ENCODE measurements at regions not wholly inside any gene's neighbourhood (a gene's known extent, or its start where the extent isn't known, plus 50 kb on each side); places are given as distances from the start of the nearest gene placed in this dataset.

DNA sequence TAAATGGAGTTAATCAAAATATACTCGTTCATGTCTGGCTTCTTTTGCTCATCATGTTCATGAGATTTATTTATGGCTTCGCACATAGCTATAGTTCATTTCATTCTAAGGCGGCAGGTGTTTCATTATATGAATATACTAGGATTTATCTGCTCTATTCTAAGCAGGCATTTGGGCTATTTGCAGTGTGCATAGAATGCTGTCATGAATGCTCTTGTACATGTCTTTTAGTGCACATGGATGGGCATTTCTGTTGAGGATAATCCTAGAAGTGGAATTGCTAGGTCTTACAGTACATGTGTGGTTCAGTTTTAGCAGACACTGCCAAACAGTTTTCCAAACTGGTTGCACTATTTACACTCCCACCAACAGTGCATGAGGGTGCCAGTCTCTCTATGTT is 285.3 kb upstream of the ADRA1B start:
- no peak overlapping the region for H3K4me3 ChIP-seq (ENCODE audit: low read length)
- DNase-seq (ENCODE audit: low read depth): no peak
- TF ChIP-seq, protein P1, sequence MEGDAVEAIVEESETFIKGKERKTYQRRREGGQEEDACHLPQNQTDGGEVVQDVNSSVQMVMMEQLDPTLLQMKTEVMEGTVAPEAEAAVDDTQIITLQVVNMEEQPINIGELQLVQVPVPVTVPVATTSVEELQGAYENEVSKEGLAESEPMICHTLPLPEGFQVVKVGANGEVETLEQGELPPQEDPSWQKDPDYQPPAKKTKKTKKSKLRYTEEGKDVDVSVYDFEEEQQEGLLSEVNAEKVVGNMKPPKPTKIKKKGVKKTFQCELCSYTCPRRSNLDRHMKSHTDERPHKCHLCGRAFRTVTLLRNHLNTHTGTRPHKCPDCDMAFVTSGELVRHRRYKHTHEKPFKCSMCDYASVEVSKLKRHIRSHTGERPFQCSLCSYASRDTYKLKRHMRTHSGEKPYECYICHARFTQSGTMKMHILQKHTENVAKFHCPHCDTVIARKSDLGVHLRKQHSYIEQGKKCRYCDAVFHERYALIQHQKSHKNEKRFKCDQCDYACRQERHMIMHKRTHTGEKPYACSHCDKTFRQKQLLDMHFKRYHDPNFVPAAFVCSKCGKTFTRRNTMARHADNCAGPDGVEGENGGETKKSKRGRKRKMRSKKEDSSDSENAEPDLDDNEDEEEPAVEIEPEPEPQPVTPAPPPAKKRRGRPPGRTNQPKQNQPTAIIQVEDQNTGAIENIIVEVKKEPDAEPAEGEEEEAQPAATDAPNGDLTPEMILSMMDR (conservative IDR thresholded peaks at IDR 0.05; ENCODE audit: low read length): no peak

DNA sequence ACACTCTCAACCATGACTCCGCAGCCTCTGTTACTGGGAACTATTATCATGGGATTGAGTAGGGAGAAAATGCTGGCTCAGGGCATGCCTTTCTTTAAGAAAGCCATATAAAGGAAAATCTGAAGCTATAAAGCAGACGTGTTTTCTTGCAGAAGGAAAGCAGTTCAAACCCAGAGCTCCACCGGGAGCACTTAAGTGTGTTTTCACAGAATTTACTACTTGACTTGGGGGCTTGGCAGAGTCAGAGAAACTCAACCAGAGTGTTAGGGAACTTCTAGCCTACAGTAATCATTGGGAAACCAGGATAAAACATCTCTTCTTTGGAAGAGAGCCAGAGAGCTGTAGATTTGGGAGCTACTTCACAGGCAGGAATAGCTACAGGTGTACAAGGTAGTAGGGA is 283.4 kb upstream of the ADRA1B start:
- DNase-seq (ENCODE audit: low read depth): no peak
- TF ChIP-seq, protein P1 (conservative IDR thresholded peaks at IDR 0.05; ENCODE audit: low read length): no peak
- H3K4me3 ChIP-seq (ENCODE audit: low read length): no peak overlapping the region

DNA sequence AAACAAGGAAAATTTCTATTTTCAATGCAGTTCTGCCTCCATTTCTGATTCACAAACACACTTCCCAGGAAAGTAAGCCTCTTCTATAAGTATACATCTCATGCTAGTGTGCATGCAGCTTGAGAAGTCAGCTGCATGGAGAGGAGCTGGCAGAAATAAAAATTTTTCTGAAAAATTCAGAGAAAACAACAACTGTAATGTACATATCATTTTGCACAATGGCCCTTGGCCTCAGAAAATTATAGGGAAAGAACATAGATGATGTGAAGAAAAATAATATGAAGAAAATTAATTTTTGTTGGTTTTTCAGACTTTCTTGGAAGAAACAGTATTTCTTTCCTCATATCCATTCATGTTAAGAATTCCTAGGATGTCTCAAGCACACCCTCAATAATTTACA is 277.8 kb upstream of the ADRA1B start:
- TF ChIP-seq, protein P1 (conservative IDR thresholded peaks at IDR 0.05; ENCODE audit: low read length): no peak
- no peak overlapping the region for H3K4me3 ChIP-seq (ENCODE audit: low read length)

DNA sequence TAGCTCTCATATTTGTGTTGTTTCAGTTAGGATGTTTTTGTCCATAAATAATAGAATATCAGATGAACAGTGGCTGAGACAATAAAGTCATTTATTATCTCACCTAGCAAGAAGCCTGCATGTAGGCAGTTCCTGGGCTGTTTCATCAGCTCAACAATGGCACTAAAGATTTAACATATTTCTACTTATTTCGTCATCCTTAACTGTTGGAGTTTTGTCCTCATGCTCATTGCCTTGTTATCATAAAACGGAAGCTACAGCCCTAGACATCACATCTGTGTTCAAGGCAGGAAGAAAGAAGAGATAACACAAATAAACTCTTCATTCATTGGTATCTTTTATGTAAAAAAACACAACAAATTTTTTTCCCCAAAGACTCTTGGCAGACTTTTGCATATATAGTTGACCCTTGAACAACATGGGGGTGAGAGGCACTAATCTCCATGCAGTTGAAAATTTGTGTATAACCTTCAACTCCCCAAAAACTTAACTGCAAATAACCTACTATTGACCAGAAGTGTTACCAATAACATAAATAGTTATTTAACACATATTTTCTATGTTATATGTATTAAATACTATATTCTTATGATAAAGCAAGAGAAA is 277.2 kb upstream of the ADRA1B start:
- DNase-seq (ENCODE audit: low read depth): peak; percentile 14
- TF ChIP-seq, protein P1 (conservative IDR thresholded peaks at IDR 0.05; ENCODE audit: low read length): no peak
- no peak overlapping the region for H3K4me3 ChIP-seq (ENCODE audit: low read length)

More for the DNA sequence above, 277.8 kb upstream of the ADRA1B start:
- DNase-seq (ENCODE audit: low read depth): no peak

DNA sequence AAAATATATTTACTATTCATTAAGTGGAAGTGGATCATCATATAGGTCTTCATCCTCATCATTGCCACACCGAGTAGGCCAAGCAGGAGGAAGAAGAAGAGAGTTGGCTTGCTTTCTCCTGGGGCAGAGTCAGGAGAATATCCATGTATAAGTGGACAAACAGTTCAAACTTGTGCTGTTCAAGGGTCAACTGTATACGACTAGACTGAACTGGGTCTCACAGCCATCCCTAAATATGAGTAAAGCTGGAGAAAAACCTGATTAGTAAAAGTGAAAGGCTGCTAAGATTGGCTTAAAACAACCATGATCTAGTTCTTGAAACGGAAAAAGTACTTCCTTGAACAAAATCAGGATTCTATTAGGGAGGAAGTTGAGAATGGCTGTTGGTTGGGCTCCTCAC is 276.7 kb upstream of the ADRA1B start:
- no peak for DNase-seq (ENCODE audit: low read depth)
- TF ChIP-seq, protein P1 (conservative IDR thresholded peaks at IDR 0.05; ENCODE audit: low read length): no peak
- H3K4me3 ChIP-seq (ENCODE audit: low read length): no peak overlapping the region

DNA sequence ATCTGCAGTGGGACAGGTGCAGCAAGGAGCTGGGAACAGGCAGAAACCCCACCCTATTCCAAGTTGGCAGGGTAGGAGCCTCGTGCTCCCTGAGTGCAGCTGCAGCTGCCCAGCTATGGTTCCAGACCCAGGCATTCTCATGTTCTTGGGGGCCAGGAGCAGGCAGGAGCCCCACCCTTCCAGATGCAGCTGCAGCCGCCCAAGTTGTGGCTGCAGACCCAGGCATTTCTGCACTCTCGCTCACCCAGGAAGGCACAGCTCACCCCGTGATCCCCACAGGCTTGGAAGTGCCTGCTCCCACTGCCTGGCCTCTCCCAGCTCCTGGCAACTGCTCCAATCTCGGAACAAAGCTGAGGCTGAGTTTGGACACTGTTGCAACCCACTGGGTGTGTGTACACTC is 275.8 kb upstream of the ADRA1B start:
- no peak overlapping the region for H3K4me3 ChIP-seq (ENCODE audit: low read length)
- TF ChIP-seq, protein P1 (conservative IDR thresholded peaks at IDR 0.05; ENCODE audit: low read length): no peak
- no peak for DNase-seq (ENCODE audit: low read depth)

DNA sequence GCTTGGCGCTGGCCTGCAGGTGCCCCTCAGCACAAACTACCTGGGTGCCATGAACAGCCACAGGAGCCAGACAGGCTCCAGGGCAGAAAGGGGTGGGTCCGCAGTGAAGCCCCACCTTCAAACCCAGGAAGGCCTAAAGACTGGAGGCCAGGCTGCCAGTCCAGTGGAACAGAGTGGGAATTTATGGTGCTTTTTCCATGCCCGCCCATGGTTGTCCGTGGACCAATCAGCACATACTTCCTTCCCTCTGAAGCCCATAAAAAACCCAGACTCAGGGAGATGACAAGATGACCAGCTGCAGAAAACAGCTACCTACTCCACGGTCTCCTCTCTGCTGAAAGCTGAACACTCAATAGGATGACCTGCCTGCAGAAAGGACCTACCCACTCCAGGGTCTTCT is 275.4 kb upstream of the ADRA1B start:
- no peak overlapping the region for H3K4me3 ChIP-seq (ENCODE audit: low read length)
- DNase-seq (ENCODE audit: low read depth): no peak
- TF ChIP-seq, protein P1 (conservative IDR thresholded peaks at IDR 0.05; ENCODE audit: low read length): no peak

All from AG10803 (cell line).